M059J (cell line): ENCODE measurements at regions not wholly inside any gene's neighbourhood (a gene's known extent, or its start where the extent isn't known, plus 50 kb on each side); places are given as distances from the start of the nearest gene placed in this dataset.

Experiments used
- DNase-seq: peaks from one replicate; pipeline ENCODE4 v3.0.0-alpha.2; 2012; ENCODE audit warnings: low read depth

GRCh38 chr6:117078624-117079023 lies 186.7 kb upstream of the VGLL2 start:
- DNase-seq, result no peak

- no peak for DNase-seq
These were observed 185.4 kb upstream of the VGLL2 start for GRCh38 chr6:117079951-117080350.

- DNase-seq, result no peak
These were observed 175.8 kb upstream of the VGLL2 start for GRCh38 chr6:117089604-117090003.

- no peak for DNase-seq
These were observed 155.2 kb upstream of the VGLL2 start for GRCh38 chr6:117110146-117110545.

- DNase-seq, result no peak
These were observed 154.6 kb upstream of the VGLL2 start for GRCh38 chr6:117110737-117111136.

GRCh38 chr6:117117652-117118051 lies 147.7 kb upstream of the VGLL2 start:
- no peak for DNase-seq

GRCh38 chr6:117118490-117118889 lies 146.9 kb upstream of the VGLL2 start:
- DNase-seq, result no peak

GRCh38 chr6:117126213-117126612 lies 139.1 kb upstream of the VGLL2 start:
- DNase-seq, result no peak

- DNase-seq, result no peak
These were observed 137.3 kb upstream of the VGLL2 start for GRCh38 chr6:117128052-117128451.

- no peak for DNase-seq
These were observed 135.2 kb upstream of the VGLL2 start for GRCh38 chr6:117130125-117130524.

- no peak for DNase-seq
These were observed 128.7 kb upstream of the VGLL2 start for GRCh38 chr6:117136702-117137101.

GRCh38 chr6:117137711-117138110 lies 127.6 kb upstream of the VGLL2 start:
- DNase-seq, result no peak

- no peak for DNase-seq
These were observed 126.9 kb upstream of the VGLL2 start for GRCh38 chr6:117138425-117138824.

GRCh38 chr6:117138920-117139319 lies 126.4 kb upstream of the VGLL2 start:
- DNase-seq, result no peak

- DNase-seq, result no peak
These were observed 123.2 kb upstream of the VGLL2 start for GRCh38 chr6:117142142-117142541.

GRCh38 chr6:117142995-117143394 lies 122.4 kb upstream of the VGLL2 start:
- no peak for DNase-seq

GRCh38 chr6:117143647-117144046 lies 121.7 kb upstream of the VGLL2 start:
- no peak for DNase-seq

GRCh38 chr6:117145940-117146339 lies 119.4 kb upstream of the VGLL2 start:
- DNase-seq, result no peak

GRCh38 chr6:117149324-117149723 lies 116.0 kb upstream of the VGLL2 start:
- DNase-seq, result no peak

GRCh38 chr6:117156741-117157140 lies 108.6 kb upstream of the VGLL2 start:
- no peak for DNase-seq

- no peak for DNase-seq
These were observed 107.9 kb upstream of the VGLL2 start for GRCh38 chr6:117157448-117157847.

GRCh38 chr6:117165911-117166499 lies 99.4 kb upstream of the VGLL2 start:
- DNase-seq, result no peak

- DNase-seq, result peak; percentile 82
These were observed 97.7 kb upstream of the VGLL2 start for GRCh38 chr6:117167520-117168271.
